GM23338 (cell line): ENCODE measurements at regions not wholly inside any gene's neighbourhood (a gene's known extent, or its start where the extent isn't known, plus 50 kb on each side); places are given as distances from the start of the nearest gene placed in this dataset.
"Not testable (repeated sequence)": the region's sequence is repeated elsewhere in the genome, so short reads cannot be mapped to it uniquely, and the experiment has no call there.

ENCODE experiments used
- ATAC-seq: fragments of 200-7000 bp; cut with Tn5 transposase; 3 replicates; pipeline ENCODE4 v1.9.1; 2020
- DNase-seq: peaks from one replicate; pipeline ENCODE4 v3.0.0-alpha.2; 2015; ENCODE audit warnings: low spot score
- H2AFZ ChIP-seq: fragments of 200-600 bp; sonication (generic); 2 replicates; pipeline ENCODE4 v1.8.0; 2016; ENCODE audit warnings: antibody characterized with exemption, mild to moderate bottlenecking, moderate library complexity
- H3F3A ChIP-seq: fragments of 200-600 bp; sonication (generic); replicated peaks from 2 replicates; pipeline ENCODE4 v1.8.0; 2017; ENCODE audit warnings: antibody characterized with exemption, mixed run types, low read depth
- H3K27ac ChIP-seq: fragments of 200-600 bp; sonication (generic); 2 replicates; pipeline ENCODE4 v1.6.1; 2016; ENCODE audit warnings: low read depth
- H3K27me3 ChIP-seq: fragments of 200-600 bp; sonication (generic); 2 replicates; pipeline ENCODE4 v1.8.0; 2016; ENCODE audit warnings: mild to moderate bottlenecking, mixed run types, moderate library complexity; ENCODE audit not compliant: insufficient read depth
- H3K36me3 ChIP-seq: fragments of 200-600 bp; sonication (generic); 2 replicates; pipeline ENCODE4 v1.8.0; 2016; ENCODE audit warnings: mild to moderate bottlenecking; ENCODE audit not compliant: insufficient read depth
- H3K4me1 ChIP-seq: fragments of 200-600 bp; sonication (generic); 2 replicates; pipeline ENCODE4 v1.8.0; 2016; ENCODE audit warnings: mild to moderate bottlenecking, moderate library complexity; ENCODE audit not compliant: insufficient read depth
- H3K4me2 ChIP-seq: fragments of 200-600 bp; sonication (generic); 2 replicates; pipeline ENCODE4 v1.7.1; 2017; ENCODE audit warnings: mixed run types
- H3K4me3 ChIP-seq: fragments of 200-600 bp; sonication (generic); 2 replicates; pipeline ENCODE4 v1.6.1; 2016; ENCODE audit warnings: mixed run types
- H3K79me2 ChIP-seq: fragments of 200-600 bp; sonication (generic); replicated peaks from 2 replicates; pipeline ENCODE4 v1.8.0; 2017; ENCODE audit warnings: mild to moderate bottlenecking; ENCODE audit not compliant: insufficient read depth
- H3K9me2 ChIP-seq: fragments of 200-600 bp; sonication (generic); 2 replicates; pipeline ENCODE4 v1.8.0; 2017; ENCODE audit not compliant: insufficient read depth
- H4K20me1 ChIP-seq: fragments of 200-600 bp; sonication (generic); replicated peaks from 2 replicates; pipeline ENCODE4 v1.8.0; 2017; ENCODE audit warnings: mild to moderate bottlenecking; ENCODE audit not compliant: insufficient read depth
- H3K27ac Mint-ChIP-seq: 2 replicates; pipeline ENCODE4 v1.8.0; 2020; ENCODE audit warnings: inconsistent platforms, mild to moderate bottlenecking, moderate library complexity, mixed read lengths
- H3K27me3 Mint-ChIP-seq: 3 replicates; pipeline ENCODE4 v1.8.0; 2022; ENCODE audit warnings: low read depth, mild to moderate bottlenecking, moderate library complexity, mixed read lengths, inconsistent platforms; ENCODE audit not compliant: insufficient read depth, poor library complexity
- H3K36me3 Mint-ChIP-seq: 3 replicates; pipeline ENCODE4 v1.8.0; 2021; ENCODE audit warnings: low read depth, mild to moderate bottlenecking, inconsistent platforms, moderate library complexity, mixed read lengths
- H3K4me1 Mint-ChIP-seq: 3 replicates; pipeline ENCODE4 v1.8.0; 2020; ENCODE audit warnings: mild to moderate bottlenecking, inconsistent platforms, mixed read lengths
- H3K4me3 Mint-ChIP-seq: 3 replicates; pipeline ENCODE4 v1.8.0; 2021; ENCODE audit warnings: moderate library complexity, mild to moderate bottlenecking, inconsistent platforms, mixed read lengths
- H3K9me3 Mint-ChIP-seq: 3 replicates; pipeline ENCODE4 v1.8.0; 2020; ENCODE audit warnings: moderate library complexity, mild to moderate bottlenecking, inconsistent platforms, mixed read lengths
- POLR2AphosphoS5 ChIP-seq: IDR thresholded peaks from 2 replicates; pipeline ENCODE4 v1.6.1; 2016; ENCODE audit warnings: antibody characterized with exemption, low read depth
- TF ChIP-seq, protein P1 (sequence below): IDR thresholded peaks from one replicate; pipeline ENCODE4 v1.6.1; 2018; ENCODE audit warnings: antibody characterized with exemption; ENCODE audit not compliant: unreplicated experiment
- TF ChIP-seq, protein P2 (sequence below), 2 experiments: fragments of 200-600 bp in 1 of 2; sonication (generic) in 1 of 2; conservative IDR thresholded peaks; 2 replicates each; pipeline versions ENCODE4 v1.5.1 to v1.6.1; 2016 to 2017; ENCODE audit warnings: antibody characterized with exemption in 2 of 2, low read depth in 2 of 2, mild to moderate bottlenecking in 2 of 2, moderate library complexity in 1 of 2

DNA sequence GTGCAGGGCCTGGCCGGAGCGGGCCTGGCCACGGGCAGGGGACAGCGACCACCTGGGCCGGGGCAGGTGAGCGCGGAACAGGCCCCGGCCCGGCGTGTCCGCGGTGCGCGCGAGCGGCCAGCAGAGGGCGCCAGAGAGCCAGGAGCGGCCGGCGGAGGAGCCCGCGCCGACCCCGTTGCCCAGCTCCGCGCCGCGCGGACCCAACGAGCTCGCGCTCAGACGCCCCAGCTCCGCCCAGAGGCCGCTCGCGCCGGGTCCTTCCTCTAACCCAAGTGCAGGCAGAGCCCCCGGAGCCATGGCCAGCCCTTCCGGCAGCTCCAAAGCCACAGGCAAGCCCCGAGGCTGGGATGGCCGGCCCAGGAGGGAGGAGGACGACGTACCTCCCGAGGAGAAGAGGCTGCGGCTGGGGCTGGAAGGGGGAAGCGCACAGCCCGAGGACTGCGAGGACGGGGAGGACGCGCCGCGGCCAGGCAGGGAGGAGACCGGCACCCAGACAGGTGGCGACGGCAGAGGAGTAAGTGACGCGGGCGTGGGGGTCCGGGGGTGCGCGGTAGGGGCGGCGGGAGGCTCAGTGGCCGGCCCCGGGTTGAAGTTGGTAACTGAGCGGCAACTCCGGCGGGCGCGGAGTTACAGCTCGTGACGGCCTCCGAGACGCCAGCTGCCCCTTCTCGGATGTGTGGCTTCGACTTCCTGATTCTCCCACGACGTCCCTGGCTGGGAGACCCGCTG, 88.1 kb downstream of the DEFB131A start:
- H3K27me3 ChIP-seq, H3F3A ChIP-seq, H3K4me1 ChIP-seq, H3K36me3 ChIP-seq, H3K27ac ChIP-seq, H3K36me3 Mint-ChIP-seq, H3K9me2 ChIP-seq, H3K27ac Mint-ChIP-seq, H4K20me1 ChIP-seq, H3K9me3 Mint-ChIP-seq, H3K79me2 ChIP-seq: not testable (repeated sequence)
- DNase-seq (peak; percentile 91), ATAC-seq (peak; percentile 91)
- Mint-ChIP-seq H3K4me3 (peak overlapping the region; percentile 72), H3K27me3 (peaks cover 36% of the 10 kb centered on the region), H3K4me1 (peaks cover 36% of the 10 kb centered on the region)
- TF ChIP-seq, protein P1, sequence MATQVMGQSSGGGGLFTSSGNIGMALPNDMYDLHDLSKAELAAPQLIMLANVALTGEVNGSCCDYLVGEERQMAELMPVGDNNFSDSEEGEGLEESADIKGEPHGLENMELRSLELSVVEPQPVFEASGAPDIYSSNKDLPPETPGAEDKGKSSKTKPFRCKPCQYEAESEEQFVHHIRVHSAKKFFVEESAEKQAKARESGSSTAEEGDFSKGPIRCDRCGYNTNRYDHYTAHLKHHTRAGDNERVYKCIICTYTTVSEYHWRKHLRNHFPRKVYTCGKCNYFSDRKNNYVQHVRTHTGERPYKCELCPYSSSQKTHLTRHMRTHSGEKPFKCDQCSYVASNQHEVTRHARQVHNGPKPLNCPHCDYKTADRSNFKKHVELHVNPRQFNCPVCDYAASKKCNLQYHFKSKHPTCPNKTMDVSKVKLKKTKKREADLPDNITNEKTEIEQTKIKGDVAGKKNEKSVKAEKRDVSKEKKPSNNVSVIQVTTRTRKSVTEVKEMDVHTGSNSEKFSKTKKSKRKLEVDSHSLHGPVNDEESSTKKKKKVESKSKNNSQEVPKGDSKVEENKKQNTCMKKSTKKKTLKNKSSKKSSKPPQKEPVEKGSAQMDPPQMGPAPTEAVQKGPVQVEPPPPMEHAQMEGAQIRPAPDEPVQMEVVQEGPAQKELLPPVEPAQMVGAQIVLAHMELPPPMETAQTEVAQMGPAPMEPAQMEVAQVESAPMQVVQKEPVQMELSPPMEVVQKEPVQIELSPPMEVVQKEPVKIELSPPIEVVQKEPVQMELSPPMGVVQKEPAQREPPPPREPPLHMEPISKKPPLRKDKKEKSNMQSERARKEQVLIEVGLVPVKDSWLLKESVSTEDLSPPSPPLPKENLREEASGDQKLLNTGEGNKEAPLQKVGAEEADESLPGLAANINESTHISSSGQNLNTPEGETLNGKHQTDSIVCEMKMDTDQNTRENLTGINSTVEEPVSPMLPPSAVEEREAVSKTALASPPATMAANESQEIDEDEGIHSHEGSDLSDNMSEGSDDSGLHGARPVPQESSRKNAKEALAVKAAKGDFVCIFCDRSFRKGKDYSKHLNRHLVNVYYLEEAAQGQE: peak; percentile 20
- TF ChIP-seq, protein P2, sequence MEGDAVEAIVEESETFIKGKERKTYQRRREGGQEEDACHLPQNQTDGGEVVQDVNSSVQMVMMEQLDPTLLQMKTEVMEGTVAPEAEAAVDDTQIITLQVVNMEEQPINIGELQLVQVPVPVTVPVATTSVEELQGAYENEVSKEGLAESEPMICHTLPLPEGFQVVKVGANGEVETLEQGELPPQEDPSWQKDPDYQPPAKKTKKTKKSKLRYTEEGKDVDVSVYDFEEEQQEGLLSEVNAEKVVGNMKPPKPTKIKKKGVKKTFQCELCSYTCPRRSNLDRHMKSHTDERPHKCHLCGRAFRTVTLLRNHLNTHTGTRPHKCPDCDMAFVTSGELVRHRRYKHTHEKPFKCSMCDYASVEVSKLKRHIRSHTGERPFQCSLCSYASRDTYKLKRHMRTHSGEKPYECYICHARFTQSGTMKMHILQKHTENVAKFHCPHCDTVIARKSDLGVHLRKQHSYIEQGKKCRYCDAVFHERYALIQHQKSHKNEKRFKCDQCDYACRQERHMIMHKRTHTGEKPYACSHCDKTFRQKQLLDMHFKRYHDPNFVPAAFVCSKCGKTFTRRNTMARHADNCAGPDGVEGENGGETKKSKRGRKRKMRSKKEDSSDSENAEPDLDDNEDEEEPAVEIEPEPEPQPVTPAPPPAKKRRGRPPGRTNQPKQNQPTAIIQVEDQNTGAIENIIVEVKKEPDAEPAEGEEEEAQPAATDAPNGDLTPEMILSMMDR (conservative IDR thresholded peaks at IDR 0.05; ENCODE audit: low read depth in 2 of 2): peak; percentile 12 to 74; a peak in 2 of 4 replicates
- 0 out of 2 replicates have a peak, but pooled peaks have one; percentile 31 for TF ChIP-seq POLR2AphosphoS5
- Histone ChIP-seq H2AFZ (peak overlapping the region; percentile 59; the same call in 1 of the 2 replicates), H3K4me2 (peak overlapping the region; percentile 85), H3K4me3 (peak overlapping the region; percentile 75)

DNA sequence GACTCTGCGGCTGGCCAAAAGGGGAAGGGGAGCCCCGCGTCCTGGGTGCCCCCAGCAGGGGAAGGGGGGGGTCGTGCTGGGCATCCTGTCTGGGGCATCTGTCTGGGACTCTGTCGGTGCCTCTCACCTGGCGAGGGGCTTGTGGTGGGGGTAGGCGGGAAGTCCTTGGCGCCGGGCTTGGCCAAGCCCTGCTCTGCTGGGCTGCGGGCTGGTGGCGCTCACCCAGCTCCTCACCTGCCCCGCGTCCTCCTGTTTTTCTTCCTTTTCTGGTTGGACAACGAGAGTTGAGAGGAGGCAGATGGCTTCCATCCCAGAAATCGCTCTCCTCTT, 88.6 kb downstream of the DEFB131A start:
- not testable (repeated sequence) for H4K20me1 ChIP-seq, H3K9me3 Mint-ChIP-seq, H3K9me2 ChIP-seq, ATAC-seq, H3K27ac ChIP-seq, H3K36me3 ChIP-seq, H3K79me2 ChIP-seq, H3K36me3 Mint-ChIP-seq, H3K27ac Mint-ChIP-seq, H3F3A ChIP-seq, H3K4me1 ChIP-seq, H2AFZ ChIP-seq, H3K27me3 ChIP-seq
- peaks cover 32% of the 10 kb centered on the region for H3K27me3 Mint-ChIP-seq
- peak overlapping the region; percentile 72 for H3K4me3 Mint-ChIP-seq
- H3K4me2 ChIP-seq: peak overlapping the region; percentile 85; the same call in 1 of the 2 replicates
- peak overlapping the region; percentile 75 for H3K4me3 ChIP-seq
- peaks cover 40% of the 10 kb centered on the region for H3K4me1 Mint-ChIP-seq
- DNase-seq: peak; percentile 36

DNA sequence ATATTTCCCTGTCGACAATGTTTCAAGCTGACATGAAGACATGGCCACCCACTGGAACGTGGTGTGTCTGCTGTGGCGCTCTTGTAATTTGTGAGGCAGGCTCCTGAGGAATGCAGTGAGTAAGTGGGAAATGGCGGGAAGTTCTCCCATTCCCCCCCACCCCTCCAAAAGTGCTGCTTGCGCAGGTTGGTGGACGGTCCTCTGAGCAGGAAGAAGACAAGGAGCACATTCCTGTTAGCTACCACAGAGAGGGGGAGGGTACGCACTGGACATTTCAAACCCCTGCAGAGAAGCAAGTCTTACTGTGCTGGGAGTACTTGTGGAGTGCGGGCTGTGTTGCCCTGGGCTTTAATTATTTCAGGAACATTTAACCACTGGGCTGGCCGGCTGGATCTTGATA, 92.9 kb downstream of the DEFB131A start:
- not testable (repeated sequence) for H3K4me3 ChIP-seq, H3K27ac Mint-ChIP-seq, H4K20me1 ChIP-seq, H3K27me3 ChIP-seq, H3K4me1 ChIP-seq, H3K36me3 ChIP-seq, H3F3A ChIP-seq, H3K4me2 ChIP-seq, H3K36me3 Mint-ChIP-seq, ATAC-seq, H3K27ac ChIP-seq, H2AFZ ChIP-seq, H3K9me3 Mint-ChIP-seq, H3K4me3 Mint-ChIP-seq, H3K9me2 ChIP-seq
- peak; percentile 26 for DNase-seq
- peaks cover 13% of the 10 kb centered on the region for H3K27me3 Mint-ChIP-seq
- H3K4me1 Mint-ChIP-seq: peaks cover 33% of the 10 kb centered on the region
- peaks cover 13% of the 10 kb centered on the region for H3K79me2 ChIP-seq

DNA sequence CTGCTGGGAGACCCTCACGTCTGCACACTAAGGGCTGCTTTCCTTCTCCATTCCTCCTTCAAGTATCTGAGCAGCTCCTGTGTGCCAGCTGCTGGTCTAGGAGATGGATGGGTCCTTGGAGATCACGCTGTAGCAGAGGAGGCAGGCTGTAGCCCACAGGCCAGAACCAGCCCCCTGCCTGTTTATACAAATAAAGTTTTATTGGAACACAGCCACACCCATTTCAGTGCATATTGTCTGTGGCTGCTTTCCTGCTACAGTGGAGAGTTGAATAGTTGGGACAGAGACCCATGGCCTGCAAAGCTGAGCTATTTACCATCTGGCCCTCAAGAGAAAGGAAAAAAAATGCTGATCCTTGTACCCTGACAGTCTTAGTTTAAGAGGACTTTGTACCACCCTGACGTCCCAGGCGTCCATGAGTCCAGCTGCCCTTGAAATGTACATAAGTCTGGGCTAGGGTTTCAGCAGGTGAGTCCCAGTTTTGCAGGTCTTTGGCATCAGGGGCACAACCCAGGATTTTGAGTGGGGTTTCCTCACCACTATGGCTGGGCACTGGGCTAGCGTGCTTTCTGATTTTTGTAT, 95.8 kb downstream of the DEFB131A start:
- H3K27me3 Mint-ChIP-seq, H3K4me2 ChIP-seq, H3F3A ChIP-seq, H3K9me2 ChIP-seq, DNase-seq, H3K9me3 Mint-ChIP-seq, H2AFZ ChIP-seq, ATAC-seq, H3K4me1 ChIP-seq, H3K36me3 ChIP-seq, H3K4me3 Mint-ChIP-seq, H3K4me3 ChIP-seq, H3K27ac ChIP-seq, H4K20me1 ChIP-seq, H3K27me3 ChIP-seq, H3K36me3 Mint-ChIP-seq: not testable (repeated sequence)
- H3K4me1 Mint-ChIP-seq: peaks cover 49% of the 10 kb centered on the region
- H3K27ac Mint-ChIP-seq: peak overlapping the region; percentile 76; the same call in 1 of the 2 replicates
- H3K79me2 ChIP-seq: peaks cover 20% of the 10 kb centered on the region
